GM12891 (cell line): ENCODE measurements at regions not wholly inside any gene's neighbourhood (a gene's known extent, or its start where the extent isn't known, plus 50 kb on each side); places are given as distances from the start of the nearest gene placed in this dataset.

Experiments used
- PAX5 ChIP-seq: IDR thresholded peaks from 2 replicates; pipeline ENCODE4 v1.6.1; 2011; ENCODE audit warnings: low read length, moderate library complexity, mild to moderate bottlenecking; ENCODE audit not compliant: insufficient read depth, severe bottlenecking
- POLR2A ChIP-seq: IDR thresholded peaks from 2 replicates; pipeline ENCODE4 v1.6.1; 2011; ENCODE audit warnings: low read depth, low read length, control low read depth
- POLR2AphosphoS5 ChIP-seq: IDR thresholded peaks from 2 replicates; pipeline ENCODE4 v1.6.1; 2011; ENCODE audit warnings: low read depth, low read length, control low read depth
- POU2F2 ChIP-seq: IDR thresholded peaks from 2 replicates; pipeline ENCODE4 v1.6.1; 2011; ENCODE audit warnings: low read depth, mild to moderate bottlenecking, control low read depth, low read length, moderate library complexity
- SPI1 ChIP-seq: IDR thresholded peaks from 2 replicates; pipeline ENCODE4 v1.6.1; 2011; ENCODE audit warnings: low read depth, low read length, control low read depth
- TAF1 ChIP-seq: IDR thresholded peaks from 2 replicates; pipeline ENCODE4 v1.6.1; 2011; ENCODE audit warnings: low read depth, low read length, control low read depth

DNA sequence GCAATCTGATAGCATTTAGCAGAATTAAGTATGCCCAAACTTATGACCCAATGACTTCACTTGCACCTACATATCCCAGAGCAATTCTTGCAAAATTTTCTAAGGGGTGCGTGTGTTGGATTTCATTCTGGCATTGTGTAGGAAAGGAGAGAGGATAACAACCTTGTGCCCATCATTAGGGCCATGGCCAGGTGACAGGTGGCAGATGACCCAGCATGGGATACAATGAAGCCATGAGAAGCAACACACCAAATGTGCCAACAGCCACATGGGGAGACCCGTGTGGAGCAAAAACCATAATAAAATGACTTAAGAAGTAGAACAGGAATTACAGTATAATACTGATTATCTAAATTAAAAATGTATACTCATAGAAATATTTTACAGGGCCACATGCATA, 166.9 kb upstream of the EPB41L3 start:
- TF ChIP-seq SPI1, result no peak
- TF ChIP-seq POLR2A, result no peak
- TF ChIP-seq TAF1, result no peak
- TF ChIP-seq POLR2AphosphoS5, result no peak
- TF ChIP-seq PAX5, result no peak
- TF ChIP-seq POU2F2, result no peak
